NCI-H345 treated with DMSO at 0.1 percent for 48 hours (cell line): ENCODE measurements at regions not wholly inside any gene's neighbourhood (a gene's known extent, or its start where the extent isn't known, plus 50 kb on each side); places are given as distances from the start of the nearest gene placed in this dataset.

Experiments used
- DNase-seq: peaks from one replicate; lab custom pipeline; 2025; ENCODE audit not compliant: unreplicated experiment; lab: John Stamatoyannopoulos, UW

DNA sequence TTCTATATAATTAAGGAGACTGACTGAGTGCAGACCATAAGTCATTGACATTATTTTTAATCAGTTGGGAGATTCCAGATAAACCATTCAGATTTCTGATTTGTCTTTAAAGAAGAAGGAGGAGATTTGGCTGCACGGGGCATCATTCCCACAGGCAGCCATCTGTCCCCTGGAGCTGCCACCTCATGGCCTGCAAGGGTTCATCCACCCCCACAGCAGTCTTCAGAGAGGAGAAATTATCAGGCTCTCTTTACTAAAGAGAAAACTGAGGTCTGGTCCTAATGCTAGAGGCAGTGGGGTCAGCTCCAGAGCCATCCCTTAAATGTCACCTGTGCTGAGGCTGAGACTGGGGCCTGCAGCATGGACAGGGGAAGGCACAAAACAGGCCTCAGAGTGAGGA lies 501.3 kb upstream of the SULF2 start:
- no peak for DNase-seq

- DNase-seq = no peak
These were observed 500.4 kb upstream of the SULF2 start for GRCh38 chr20:48285656-48286055.

- DNase-seq = no peak
These were observed 499.6 kb upstream of the SULF2 start for GRCh38 chr20:48284837-48285236.

DNA sequence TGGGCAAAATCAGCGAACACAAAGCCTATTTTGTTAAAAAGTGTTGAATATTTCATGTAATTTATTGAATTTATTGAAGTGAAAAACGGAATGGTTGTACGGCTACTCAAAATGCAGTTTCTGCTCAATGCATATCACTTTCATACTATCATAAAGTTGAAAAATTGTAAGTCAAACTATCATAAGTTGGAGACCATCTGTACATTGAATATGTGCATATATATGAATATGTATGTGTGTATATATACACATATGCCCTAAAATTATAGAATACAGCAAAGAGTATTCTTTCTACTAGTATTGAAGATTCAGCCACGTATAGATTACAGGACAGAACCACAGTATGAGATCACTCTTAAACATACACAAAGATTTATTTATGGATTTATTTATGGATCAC lies 499.0 kb upstream of the SULF2 start:
- no peak for DNase-seq

DNA sequence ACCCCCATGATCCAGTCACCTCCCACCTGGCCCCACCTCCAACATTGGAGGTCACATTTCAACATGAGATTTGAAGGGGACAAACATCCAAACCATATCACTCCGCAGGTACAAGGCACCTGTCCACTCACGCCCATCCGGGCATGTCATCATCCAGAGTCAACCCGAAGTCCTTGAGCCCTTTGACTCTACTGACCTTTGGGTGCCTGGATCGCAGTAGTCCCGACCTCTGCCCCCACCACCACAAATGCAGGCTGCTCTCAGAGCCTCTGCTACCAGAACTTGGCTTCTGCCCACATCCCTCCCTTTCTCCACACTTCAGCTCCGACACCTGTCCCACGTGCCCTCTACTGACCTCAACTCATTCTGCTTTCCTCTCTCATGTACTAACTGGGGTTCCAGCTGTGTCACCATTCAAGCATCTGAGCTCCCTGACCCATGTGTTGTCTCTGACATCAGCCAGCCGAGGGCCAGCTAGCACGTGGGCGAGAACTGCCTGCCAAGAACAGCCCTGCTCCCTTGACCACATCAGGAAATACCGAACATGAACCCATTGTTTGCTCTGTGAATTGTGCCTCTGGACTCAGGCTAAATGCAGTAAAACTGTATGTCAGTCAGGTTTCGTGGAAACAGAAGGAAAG lies 498.3 kb upstream of the SULF2 start:
- no peak for DNase-seq

- no peak for DNase-seq
These were observed 497.4 kb upstream of the SULF2 start for GRCh38 chr20:48282591-48283228.

DNA sequence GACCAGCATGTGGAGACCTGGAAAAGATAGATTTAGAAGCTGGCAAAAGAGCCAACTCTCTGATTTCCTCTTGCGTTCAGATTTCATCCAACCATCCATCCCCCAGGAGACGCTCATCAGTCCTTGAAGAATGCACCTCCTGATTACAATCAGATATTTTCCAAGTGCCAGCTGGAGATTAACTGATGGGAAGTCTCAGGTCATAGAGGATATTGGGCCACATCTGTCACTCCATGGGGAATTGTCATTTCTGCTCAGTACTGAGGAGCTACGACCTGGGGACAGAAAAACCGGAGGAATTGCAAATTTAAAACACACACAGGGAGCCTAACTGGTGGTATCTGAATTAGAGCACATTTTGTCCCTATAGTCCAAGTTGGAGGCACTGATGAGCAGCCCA lies 496.2 kb upstream of the SULF2 start:
- DNase-seq = no peak

- DNase-seq = no peak
These were observed 493.7 kb upstream of the SULF2 start for GRCh38 chr20:48278961-48279481.

DNA sequence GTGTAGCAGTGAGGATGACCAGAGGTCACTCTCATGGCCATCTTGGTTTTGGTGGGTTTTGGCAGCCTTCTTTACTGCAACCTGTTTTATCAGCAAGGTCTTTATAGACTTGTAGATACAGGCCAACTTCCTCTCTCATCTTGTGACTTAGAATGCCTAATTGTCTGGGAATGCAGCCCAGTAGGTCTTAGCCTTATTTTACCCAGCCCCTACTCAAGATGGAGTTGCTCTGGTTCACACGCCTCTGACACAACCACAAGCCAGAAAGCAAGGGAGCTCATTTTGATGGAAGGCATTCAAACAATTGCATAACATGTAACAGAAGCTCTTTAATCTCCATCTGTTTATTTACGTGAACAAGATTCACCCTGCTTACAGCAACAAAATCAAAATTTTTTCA lies 492.0 kb upstream of the SULF2 start:
- no peak for DNase-seq

GRCh38 chr20:48276021-48276342 lies 490.7 kb upstream of the SULF2 start:
- DNase-seq = no peak

- peak; percentile 83 for DNase-seq
These were observed 490.2 kb upstream of the SULF2 start for GRCh38 chr20:48275286-48276020.

DNA sequence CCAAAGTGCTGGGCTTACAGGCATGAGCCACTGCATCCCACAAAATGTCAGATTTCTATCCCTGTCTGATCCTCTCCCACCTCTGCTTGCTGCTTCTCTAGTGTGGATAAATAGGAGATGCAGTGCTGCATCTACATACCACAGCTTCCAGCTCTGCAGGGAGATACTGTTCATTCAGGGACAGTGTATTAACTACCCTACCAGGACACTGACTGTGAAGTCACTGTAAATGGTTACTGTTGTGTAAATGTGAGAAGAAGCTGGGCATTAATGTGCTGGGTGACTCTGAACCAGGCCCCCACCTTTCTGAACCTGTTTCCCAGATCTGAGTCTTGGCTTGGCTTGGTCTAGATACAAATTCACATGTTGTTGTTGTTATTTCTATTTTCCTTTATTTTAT lies 488.6 kb upstream of the SULF2 start:
- no peak for DNase-seq

DNA sequence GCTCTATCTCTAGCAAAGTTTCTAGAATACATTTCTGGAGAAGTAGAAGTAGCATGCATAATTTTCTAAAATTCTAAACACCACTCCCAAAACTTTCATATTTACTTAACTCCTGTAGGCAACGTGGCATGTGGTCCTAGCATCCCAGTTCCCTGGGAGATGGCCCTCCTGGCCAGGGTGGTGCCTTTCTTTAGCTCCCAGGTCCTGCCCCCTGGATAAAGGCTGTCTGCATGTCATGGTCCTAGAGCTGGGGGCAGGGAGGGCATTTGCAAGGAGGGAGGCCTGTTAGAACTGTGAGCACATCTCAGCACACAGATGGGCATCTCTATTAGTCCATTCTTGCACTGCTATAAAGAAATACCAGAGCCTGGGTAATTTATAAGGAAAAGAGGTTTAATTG lies 485.6 kb upstream of the SULF2 start:
- DNase-seq = no peak

DNA sequence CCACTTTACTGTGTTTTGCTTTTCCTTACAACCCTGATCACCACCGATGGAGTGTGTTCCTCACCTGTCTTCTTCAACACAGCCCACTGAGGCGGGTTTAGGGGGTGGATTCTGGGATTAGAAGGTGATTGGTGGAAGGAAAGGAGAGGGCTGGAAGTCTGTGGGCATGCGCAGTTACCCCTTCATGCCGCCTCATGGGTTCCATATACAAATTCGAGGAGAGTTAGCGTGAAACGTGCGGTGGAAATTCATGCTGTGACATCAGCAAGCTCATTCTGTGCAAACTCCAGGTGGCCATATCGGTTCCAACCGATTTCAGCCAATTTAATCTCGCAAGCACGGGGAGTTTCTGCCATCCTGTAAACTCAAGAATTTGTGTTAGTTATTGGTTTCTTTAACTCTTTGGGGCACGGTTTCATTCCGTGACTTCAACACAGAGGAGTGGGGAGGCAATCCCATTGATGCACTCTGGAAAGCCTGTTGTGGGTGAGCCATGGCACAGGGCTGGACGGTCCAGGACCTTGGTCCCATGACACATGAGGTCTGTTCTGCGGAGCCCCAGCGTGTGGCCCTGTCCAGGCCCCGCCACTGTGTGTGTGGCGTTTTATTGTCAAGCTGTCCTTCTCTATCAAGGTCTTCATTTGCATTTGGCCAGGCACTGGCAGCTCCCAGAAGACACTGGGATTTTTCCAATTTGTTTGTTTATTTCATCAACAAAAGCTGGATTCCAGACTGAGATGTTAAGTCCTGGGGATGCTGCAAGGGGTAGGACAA lies 482.8 kb upstream of the SULF2 start:
- DNase-seq = no peak

DNA sequence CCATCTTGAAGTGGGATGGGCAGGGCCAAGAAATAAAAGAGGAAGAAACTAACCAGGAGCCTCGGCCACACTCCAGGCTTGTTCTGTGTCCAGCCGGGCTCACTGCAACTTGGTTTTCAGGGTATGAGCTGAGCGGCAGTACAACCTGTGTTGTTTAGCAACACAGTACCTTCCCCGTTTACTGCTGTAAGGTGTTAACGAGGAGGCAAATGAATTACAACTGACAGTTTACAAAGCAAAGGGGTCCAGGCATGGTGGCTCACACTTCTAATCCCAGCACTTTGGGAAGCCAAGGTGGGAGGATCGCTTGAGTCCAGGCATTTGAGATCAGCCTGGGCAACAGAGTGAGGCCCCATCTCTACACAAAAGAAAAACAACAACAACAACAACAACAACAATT lies 481.3 kb upstream of the SULF2 start:
- no peak for DNase-seq

DNA sequence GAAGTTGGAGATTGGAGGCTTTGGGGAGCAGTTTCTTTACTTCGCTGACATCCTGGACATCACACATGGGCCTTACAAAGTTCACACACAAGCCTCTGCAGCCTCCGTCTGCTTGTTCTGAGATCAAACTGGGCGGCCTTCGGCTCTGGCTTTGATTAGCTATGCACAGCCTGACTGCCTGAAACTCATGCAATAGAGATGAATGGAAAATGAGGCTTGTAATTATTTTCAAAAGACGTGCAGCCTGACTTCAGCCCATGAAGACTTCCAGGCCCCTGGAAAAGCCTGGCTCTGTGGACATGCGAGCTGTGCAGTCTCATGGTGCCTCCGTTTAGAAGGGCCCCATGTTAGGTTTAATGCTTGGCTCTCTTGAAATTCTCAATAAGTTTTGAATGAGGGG lies 480.5 kb upstream of the SULF2 start:
- no peak for DNase-seq

GRCh38 chr20:48262955-48263354 lies 477.7 kb upstream of the SULF2 start:
- no peak for DNase-seq

- no peak for DNase-seq
These were observed 477.2 kb upstream of the SULF2 start for GRCh38 chr20:48262466-48262865.

- DNase-seq = no peak
These were observed 476.2 kb upstream of the SULF2 start for GRCh38 chr20:48261398-48261910.

DNA sequence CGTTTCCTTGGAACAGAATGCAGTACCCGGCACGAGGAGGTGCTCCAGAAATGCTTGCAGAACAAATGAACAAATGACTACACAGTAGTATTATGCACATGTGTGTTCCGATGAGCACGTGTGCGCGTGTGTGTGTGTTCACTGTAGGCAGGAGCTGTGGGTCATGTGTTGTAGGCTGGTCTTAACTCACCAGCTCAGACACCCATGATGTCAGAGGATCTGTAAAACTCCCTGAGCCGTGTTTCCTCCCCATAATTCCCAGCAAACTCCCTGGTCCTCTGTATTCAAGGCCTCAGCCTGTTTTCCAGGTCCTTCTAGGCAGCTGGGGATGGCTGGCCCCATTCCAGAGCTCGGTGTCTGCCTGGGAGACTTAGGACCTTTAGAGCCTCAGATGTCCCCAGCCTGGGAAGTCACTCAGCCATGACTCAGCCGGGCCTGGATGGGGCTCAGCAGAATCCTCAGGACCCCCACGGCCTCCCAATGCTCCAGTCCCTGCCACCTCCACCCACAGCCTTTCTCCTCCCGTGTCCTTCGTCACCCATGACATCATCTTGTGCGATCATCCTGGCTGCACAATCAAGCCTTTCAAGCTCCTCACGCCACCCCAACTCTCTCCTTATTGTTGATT lies 475.0 kb upstream of the SULF2 start:
- DNase-seq = no peak

DNA sequence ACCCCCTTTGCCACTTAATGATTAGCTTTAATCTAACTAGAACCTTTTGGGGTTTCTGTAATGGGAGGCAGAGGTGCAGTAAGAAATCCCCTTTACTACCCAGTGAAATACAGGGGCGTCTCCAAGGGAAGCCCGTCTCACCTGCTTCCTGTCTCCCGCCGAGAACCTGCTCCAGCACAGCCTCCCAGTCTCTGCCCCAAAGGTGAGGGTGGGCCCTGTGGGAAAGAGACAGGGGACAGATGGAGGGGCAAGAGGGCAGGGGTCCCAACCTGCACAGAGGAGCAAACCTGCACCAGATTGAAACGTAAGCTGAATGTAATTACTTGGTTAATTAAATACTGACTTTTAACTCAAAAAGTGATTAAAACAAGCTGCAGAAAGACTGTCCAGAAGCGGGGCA lies 474.2 kb upstream of the SULF2 start:
- DNase-seq = no peak
